Ureter (tissue), 1 donor: ENCODE measurements at regions not wholly inside any gene's neighbourhood (a gene's known extent, or its start where the extent isn't known, plus 50 kb on each side); places are given as distances from the start of the nearest gene placed in this dataset.
A peak's percentile ranks its signal among the peaks of the same experiment; 100 is the strongest.

Experiments
- DNase-seq: peaks from one replicate; pipeline ENCODE4 v3.0.0-alpha.2; 2020; ENCODE audit warnings: low spot score
- donor health status: DM: yes; HTN: yes; CAD: no.

GRCh38 chr18:51582551-51582950 is 385.1 kb upstream of the MEX3C start:
- no peak for DNase-seq

GRCh38 chr18:51588616-51589015 is 391.1 kb upstream of the MEX3C start:
- no peak for DNase-seq

DNA sequence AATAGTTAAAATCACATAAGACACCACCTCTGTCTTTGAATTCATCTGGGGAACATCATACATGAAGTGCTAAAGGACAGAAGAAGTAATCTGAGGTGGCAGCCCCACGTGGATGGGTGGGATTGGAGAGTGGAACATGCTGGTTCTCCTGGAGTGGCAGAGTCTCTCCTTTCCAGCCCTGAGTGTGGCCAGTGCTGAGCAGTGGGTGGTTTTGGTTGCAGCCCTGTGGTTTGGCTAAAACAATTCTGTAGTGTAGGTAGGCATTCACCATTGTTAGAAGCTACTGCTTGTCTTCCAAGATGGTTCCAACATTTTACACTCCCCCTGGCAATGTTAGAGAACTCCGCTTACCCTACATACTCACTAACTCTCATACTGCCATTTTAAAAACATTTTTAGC is 396.4 kb upstream of the MEX3C start:
- DNase-seq = no peak

DNA sequence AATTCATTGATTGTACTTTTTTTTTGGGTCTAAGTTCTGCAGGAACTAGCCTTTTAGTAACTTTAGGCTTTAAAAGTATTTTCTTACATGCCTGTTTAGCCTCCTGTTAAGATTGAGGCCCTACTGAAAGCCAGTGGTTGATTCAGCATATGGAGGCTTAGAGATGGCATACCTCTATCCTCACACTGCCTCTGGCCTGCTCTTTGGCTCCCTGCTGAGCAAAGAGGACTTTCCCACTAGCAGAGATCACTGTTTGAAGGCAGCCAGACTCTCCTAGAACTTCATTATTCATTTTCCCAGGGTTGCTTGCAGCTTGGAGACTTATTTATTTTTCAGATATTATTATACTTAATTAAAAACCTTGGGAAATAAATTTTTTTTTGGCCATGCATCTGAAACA is 405.6 kb upstream of the MEX3C start:
- no peak for DNase-seq

DNA sequence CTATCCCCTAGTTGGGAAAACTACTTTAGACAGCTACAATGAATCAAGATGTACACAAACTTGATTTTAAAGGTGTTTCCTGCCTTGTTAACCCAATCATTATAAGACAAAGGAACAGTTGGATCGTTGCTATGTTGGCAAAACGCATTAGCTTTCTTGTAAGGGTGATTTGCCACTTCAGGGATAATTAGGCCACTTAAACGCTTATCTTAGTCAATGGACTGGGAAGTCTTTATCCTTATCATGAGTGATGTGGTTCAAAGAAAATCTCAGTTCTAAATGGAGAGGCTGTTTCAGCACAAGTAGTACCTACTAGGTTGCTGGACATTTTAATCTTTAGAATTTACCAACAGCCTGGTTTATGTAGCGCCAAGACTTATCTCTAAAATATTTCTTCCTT is 406.1 kb upstream of the MEX3C start:
- no peak for DNase-seq

DNA sequence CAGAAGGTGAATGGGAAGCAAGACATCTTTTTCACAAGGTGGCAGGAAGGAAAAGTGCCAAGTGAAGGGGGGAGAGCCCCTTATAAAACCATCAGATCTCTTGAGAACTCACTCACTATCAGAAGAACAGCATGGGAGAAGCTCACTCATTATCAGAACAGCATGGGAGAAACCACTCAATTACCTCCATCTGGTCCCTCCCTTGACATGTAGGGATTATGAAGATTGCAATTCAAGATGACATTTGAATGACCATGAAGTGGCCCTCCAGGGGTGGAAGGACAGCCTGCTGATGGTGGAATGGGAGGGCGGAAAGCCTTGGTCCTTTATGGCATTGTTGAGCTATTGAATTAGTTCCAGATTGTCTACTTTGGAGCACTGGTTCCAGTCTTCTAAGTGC is 413.0 kb upstream of the MEX3C start:
- no peak for DNase-seq

DNA sequence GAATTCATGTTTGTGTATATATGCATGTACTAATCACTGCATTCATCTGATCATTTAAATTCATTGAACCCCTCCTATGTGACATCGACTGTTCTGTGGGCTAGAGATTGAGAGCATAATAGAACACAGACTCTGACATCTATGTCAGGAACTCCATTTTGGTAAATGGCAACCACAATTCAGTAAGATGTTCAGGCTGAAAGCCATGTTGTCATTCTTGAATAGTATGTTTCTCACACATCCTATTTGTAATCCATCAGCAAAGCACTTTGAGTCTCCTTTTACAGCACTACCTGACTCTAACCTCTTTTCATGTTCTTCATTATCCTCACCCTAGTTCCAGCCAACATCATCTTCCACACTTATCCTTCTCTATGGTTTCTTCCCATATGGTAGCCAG is 413.8 kb upstream of the MEX3C start:
- DNase-seq = no peak

DNA sequence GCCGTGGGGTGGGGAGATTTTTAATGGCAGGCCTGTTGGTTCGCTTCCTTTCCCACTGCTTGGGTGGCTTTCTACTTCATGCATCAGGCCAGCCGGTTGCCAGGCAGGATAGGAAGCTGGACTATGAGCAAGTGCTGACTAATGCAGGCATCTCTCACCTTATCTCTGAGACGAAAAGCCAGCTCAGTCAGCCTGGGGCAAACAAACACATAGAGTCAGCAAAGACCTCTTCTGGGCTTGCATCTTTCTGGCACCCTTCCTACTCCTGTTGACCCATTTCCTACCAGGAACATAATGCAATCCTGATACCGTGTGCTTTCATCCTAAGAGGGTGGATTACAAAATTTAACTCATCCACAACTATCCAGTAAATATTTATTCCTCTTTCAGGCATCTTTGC is 416.6 kb upstream of the MEX3C start:
- peak; percentile 66 for DNase-seq

DNA sequence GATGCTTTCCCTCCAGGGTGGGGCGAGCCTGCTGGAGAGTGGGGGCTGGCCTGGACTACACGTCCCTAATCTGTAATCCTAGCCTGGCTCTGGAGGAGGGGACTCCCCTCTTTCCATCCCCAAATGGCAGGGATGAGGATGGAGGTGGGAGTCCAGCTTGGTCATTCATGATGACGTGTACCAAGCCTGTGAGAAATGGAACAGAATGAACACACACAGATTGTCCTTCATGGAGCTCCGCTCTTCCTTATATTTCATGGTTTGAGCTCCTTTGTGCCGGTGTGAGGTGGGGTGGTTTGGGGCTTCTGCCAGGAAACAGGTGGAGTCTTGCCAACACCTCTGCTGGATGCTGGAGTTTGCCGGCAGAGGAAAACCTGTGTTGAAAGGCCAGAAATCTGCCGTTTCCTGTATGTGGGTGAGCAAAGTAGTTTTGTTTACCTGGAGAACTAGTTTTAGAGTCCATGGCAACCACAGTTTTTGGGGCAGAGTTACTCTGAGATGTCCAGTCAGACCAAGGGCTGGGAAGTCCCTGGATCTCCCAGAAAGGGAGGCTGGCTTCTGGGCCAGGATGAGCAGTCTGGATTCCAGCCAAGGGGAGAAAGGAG is 417.6 kb upstream of the MEX3C start:
- DNase-seq = peak; percentile 51

DNA sequence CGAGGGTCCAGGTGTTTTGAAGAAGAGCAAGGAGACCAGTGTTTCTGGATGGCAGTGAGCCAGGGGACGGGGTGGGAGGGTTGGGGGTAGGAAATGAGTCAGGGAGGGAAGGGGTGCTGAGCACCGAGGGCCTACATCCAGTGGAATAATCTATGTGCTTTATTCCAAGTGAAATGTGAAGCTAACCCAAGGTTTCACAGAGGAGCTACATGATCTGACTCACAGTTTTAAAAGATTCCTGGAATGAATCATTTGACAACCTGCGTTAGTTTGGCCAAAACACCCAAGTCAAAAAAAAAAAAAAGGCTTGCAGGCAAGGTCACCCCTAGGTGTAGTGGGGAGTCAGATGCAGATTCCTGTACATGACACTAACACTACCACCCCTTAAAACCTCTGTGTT is 419.7 kb upstream of the MEX3C start:
- no peak for DNase-seq

GRCh38 chr18:51617572-51618260 is 420.2 kb upstream of the MEX3C start:
- DNase-seq = no peak

- no peak for DNase-seq
These were observed 421.8 kb upstream of the MEX3C start for GRCh38 chr18:51619283-51619682.

DNA sequence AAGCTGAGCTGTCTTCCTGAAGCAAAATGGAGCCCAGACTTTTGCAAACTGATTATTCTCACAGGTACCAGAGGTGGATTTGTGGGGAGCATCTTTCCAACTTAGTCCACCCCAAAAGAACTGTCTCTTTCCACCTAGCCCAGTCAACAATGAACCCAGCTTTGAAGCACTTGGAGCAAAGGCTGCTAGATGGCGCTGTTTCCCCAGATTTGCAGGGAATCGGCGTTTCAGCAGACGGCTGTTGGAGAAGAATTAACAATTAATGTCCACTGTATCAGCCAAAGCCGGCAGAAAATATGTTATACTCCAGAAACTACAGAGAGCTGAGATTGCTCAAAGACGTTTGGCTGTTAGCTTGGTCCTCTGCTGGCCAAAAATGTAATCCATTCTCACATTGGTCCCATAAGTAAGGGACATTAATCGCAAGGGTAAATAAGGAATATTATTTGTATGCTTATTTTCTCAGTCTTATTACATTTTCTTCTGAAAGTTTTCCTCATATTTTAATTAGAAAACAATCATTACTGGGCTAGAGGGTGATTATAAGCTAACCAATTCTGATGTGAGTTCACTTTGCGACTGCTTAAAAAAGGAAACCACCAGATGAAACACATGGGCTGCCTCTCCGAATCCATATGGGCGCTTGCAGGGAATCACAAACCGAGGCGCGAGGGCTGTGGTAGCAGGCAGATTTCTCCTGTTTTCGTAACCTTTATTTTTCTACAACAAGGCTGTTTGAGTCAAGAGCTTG is 423.8 kb upstream of the MEX3C start:
- peak; percentile 57 for DNase-seq

- DNase-seq = no peak
These were observed 424.3 kb upstream of the MEX3C start for GRCh38 chr18:51621864-51622160.

GRCh38 chr18:51622702-51623101 is 425.2 kb upstream of the MEX3C start:
- DNase-seq = no peak

DNA sequence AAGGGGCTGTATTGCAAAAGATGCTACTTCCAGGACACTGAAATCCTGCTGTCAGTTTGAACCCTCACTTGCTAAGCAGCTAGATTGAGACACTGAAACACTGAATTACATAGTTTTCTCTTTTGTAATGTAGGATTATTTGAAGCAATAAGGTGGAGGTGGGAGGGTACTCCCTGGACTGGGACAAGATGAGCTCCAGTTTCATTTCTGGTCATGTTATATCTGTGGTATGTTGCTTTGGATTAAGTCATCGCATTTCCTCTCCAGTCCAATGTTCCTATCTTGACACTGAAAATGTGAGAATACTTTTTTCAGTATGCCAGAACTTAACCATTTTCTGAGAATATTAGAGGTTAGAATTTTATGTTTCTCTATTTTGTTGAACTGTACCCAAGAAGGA is 426.2 kb upstream of the MEX3C start:
- no peak for DNase-seq

DNA sequence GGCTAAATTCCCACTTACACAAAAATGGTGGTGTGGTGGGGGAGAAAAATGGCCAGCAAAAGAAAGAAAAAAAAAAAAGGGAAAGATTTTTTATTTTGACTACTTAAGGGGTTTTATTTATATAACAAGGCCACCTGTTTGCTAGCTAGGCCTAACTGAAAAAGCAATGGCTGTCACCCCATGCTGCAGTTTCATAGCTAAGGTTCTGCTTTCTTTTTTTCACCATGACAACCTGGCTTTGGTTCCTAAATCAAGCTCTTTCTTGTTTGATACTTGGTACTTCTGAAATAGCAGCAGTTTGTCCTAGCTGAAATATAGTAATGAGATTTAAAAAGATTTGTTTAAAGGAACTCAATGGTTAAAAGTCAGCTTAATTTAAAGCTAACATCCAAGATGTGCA is 433.2 kb upstream of the MEX3C start:
- no peak for DNase-seq

DNA sequence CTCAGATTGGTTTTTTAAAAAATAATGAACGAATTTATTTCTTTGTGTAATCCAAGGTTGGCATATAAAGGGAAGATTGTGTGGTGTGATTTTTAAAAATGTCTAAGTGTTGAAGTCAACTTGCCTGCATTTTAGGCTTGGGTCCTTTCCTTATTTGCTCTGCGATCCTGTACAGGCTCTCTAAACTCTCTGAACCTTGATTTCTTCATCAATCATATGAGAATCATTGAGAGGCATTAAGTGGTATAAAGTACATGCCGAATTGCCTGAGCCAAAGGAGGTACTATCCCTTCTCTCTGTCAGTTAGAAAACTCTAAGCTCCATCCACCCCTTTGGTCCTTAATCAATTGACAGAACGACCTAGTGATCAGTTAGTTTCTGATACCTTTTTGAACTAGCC is 440.4 kb upstream of the MEX3C start:
- DNase-seq = no peak

DNA sequence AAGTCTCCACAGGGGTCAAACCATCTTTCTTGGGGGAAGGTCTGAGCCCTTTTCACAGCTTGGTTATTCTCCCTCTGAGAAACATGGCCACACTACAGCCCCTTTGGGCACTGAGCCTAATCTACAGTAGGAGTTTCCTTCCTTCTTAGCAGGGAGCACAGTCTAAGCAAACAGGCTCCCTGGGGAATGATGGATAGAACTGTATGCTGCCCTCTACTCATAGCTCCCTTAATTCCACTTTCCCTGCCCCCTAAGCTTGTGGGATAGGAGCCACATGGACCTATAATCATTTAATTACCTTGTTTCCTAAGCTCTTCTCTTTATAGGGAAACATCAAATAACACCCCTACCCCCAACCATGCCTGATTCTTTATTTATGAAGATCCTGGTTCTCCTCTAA is 442.1 kb upstream of the MEX3C start:
- DNase-seq = no peak

GRCh38 chr18:51643483-51643882 is 446.0 kb upstream of the MEX3C start:
- no peak for DNase-seq

DNA sequence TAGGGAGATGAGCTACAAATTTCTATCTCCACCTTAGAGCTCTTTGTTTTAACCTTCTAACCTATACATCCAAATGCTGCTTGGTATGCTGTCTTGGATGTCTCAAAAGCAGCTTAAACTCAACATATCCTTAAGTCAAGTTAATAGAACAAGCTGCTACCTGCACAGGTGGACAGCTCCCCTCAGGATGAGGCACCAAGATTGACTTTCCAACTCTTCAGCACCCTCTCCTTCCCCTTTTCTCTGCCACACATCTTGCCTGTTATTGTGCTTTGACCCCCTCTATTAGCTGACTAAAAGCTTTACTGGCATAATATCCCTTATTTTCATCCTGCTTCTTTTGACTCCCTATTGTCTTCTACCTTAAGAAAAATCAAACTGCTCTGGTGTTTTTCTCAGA is 448.1 kb upstream of the MEX3C start:
- no peak for DNase-seq

DNA sequence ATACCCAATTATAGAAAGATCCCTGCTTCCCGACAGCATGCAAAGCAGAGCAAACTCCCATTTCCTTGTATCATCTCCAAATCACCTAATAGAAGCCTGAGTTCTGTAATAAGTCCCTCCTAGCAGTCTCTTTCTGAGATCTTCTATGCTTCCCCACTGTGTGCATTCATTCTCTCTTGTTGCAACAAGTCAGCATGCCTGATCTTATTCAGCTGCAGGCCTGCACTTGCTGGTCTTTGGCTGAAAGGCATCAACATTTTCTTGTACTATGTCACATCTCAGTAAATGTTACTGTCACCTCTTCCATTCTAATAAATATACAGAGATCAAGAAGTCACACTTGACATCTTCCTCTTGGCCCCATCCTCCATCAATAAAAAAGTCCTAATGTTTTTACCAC is 449.9 kb upstream of the MEX3C start:
- no peak for DNase-seq

GRCh38 chr18:51647942-51648341 is 450.5 kb upstream of the MEX3C start:
- no peak for DNase-seq

GRCh38 chr18:51649796-51650195 is 452.3 kb upstream of the MEX3C start:
- DNase-seq = no peak
